SU-DHL-6 (cell line): ENCODE measurements at regions not wholly inside any gene's neighbourhood (a gene's known extent, or its start where the extent isn't known, plus 50 kb on each side); places are given as distances from the start of the nearest gene placed in this dataset.

Experiments
- H2AFZ ChIP-seq: fragments of 200-600 bp; sonication (generic); 2 replicates; pipeline ENCODE4 v1.6.1; 2014; ENCODE audit warnings: low read depth, mild to moderate bottlenecking, moderate library complexity, mixed read lengths, antibody characterized with exemption, low read length; ENCODE audit not compliant: severe bottlenecking
- H3F3A ChIP-seq: fragments of 200-600 bp; shearing (Covaris generic); 2 replicates; pipeline ENCODE4 v1.6.0; 2016; ENCODE audit warnings: antibody characterized with exemption, mild to moderate bottlenecking; ENCODE audit not compliant: insufficient read depth
- H3K27ac ChIP-seq: fragments of 200-600 bp; sonication (generic); 2 replicates; pipeline ENCODE4 v1.5.1; 2016; ENCODE audit warnings: low read depth, mild to moderate bottlenecking, low read length, moderate library complexity, mixed read lengths
- H3K27me3 ChIP-seq: fragments of 200-600 bp; sonication (generic), shearing (Covaris generic); 2 replicates; pipeline ENCODE4 v1.6.0; 2014; ENCODE audit warnings: mild to moderate bottlenecking, low read length
- H3K36me3 ChIP-seq: fragments of 200-600 bp; sonication (generic); 2 replicates; pipeline ENCODE4 v1.6.1; 2014; ENCODE audit warnings: mild to moderate bottlenecking, low read length, mixed read lengths
- H3K4me2 ChIP-seq: fragments of 300-600, 200-600 bp; shearing (Covaris generic), sonication (generic); 2 replicates; pipeline ENCODE4 v1.6.0; 2014; ENCODE audit warnings: low read length, low read depth, mild to moderate bottlenecking; ENCODE audit not compliant: poor library complexity, severe bottlenecking
- H3K4me3 ChIP-seq: fragments of 200-600 bp; sonication (generic); 2 replicates; pipeline ENCODE4 v1.5.1; 2014; ENCODE audit warnings: antibody characterized with exemption, low read length, mild to moderate bottlenecking, mixed read lengths; ENCODE audit not compliant: insufficient read depth, poor library complexity, severe bottlenecking
- H3K79me2 ChIP-seq: fragments of 200-600 bp; sonication (generic); 2 replicates; pipeline ENCODE4 v1.6.1; 2014; ENCODE audit warnings: mild to moderate bottlenecking, low read length, moderate library complexity; ENCODE audit not compliant: insufficient read depth
- H3K9ac ChIP-seq: fragments of 200-600 bp; sonication (generic); 2 replicates; pipeline ENCODE4 v1.7.0; 2014; ENCODE audit warnings: mild to moderate bottlenecking, low read length
- H3K9me2 ChIP-seq: fragments of 200-600 bp; sonication (generic); replicated peaks from 2 replicates; pipeline ENCODE4 v1.6.1; 2014; ENCODE audit warnings: low read length; ENCODE audit not compliant: insufficient read depth
- H3K9me3 ChIP-seq: fragments of 200-600 bp; sonication (generic); 2 replicates; pipeline ENCODE4 v1.6.1; 2014; ENCODE audit warnings: low read length, mixed read lengths; ENCODE audit not compliant: insufficient read depth
- H4K20me1 ChIP-seq: fragments of 200-600 bp; sonication (generic); 2 replicates; pipeline ENCODE4 v1.6.1; 2014; ENCODE audit warnings: low read depth, mild to moderate bottlenecking, antibody characterized with exemption, low read length, moderate library complexity, mixed read lengths
- EZH2phosphoT487 ChIP-seq: fragments of 200-600 bp; sonication (generic), shearing (Covaris generic); conservative IDR thresholded peaks from 2 replicates; pipeline ENCODE4 v1.6.1; 2018; ENCODE audit warnings: mild to moderate bottlenecking, antibody characterized with exemption, low read length, moderate library complexity, mixed read lengths
- TF ChIP-seq, protein P1 (sequence below): fragments of 200-600 bp; sonication (generic); IDR thresholded peaks from one replicate; pipeline ENCODE4 v1.5.1; 2017; ENCODE audit warnings: antibody characterized with exemption, mild to moderate bottlenecking, low read length, moderate library complexity; ENCODE audit not compliant: insufficient read depth, poor library complexity, severe bottlenecking

DNA sequence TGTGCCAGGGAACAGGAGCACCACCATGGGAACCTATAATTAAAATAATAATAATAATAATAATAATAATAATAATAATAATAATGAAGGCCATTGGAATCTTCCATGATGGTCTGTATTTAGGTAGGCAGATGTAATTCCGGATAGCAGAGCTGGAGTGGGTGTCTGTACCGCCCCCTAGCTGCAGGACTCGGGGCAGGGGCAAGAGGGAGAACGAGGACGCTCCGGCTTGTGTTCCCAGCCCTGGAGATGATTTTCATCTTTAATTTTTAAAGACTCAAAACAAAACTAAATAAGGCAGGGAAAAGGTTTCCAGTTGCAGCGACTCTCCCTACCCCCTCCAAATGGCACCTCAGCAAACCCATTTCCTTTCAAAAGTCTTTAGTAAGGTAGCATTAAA, 501.1 kb downstream of the VRK1 start:
- Histone ChIP-seq H3K27ac (no peak overlapping the region), H3K9me2 (no peaks in the 10 kb centered on the region), H3K79me2 (no peaks in the 10 kb centered on the region), H3K9me3 (no peaks in the 10 kb centered on the region), H3K4me2 (no peak overlapping the region), H2AFZ (no peak overlapping the region), H3K9ac (no peak overlapping the region), H3K4me3 (no peak overlapping the region), H3K27me3 (no peaks in the 10 kb centered on the region), H4K20me1 (no peaks in the 10 kb centered on the region), H3F3A (no peaks in the 10 kb centered on the region), H3K36me3 (no peaks in the 10 kb centered on the region)
- TF ChIP-seq EZH2phosphoT487 = no peak
- TF ChIP-seq, protein P1, sequence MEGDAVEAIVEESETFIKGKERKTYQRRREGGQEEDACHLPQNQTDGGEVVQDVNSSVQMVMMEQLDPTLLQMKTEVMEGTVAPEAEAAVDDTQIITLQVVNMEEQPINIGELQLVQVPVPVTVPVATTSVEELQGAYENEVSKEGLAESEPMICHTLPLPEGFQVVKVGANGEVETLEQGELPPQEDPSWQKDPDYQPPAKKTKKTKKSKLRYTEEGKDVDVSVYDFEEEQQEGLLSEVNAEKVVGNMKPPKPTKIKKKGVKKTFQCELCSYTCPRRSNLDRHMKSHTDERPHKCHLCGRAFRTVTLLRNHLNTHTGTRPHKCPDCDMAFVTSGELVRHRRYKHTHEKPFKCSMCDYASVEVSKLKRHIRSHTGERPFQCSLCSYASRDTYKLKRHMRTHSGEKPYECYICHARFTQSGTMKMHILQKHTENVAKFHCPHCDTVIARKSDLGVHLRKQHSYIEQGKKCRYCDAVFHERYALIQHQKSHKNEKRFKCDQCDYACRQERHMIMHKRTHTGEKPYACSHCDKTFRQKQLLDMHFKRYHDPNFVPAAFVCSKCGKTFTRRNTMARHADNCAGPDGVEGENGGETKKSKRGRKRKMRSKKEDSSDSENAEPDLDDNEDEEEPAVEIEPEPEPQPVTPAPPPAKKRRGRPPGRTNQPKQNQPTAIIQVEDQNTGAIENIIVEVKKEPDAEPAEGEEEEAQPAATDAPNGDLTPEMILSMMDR = no peak

DNA sequence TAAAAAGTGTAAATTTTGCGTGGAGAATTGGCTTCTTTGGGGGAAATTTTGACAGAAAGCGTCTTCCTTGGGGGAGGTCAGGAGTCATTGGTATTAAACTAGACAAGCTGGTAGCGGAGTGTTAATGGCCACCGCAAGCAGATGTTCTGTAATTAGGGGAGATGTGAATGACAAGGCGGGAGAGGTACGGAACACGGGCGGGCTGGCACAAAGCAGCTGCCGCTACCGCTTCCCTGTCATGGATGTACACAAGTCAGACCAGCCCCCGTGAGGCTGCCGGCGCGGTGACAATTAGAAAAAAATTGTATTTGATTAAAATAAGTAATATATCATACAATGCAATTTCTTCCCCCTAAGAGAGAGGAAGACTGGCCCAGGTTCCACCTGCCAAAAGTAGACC, 501.6 kb downstream of the VRK1 start:
- H3K4me3 ChIP-seq = no peak overlapping the region
- no peaks in the 10 kb centered on the region for H3K27me3 ChIP-seq
- no peaks in the 10 kb centered on the region for H4K20me1 ChIP-seq
- H3K9me2 ChIP-seq = no peaks in the 10 kb centered on the region
- H3F3A ChIP-seq = no peaks in the 10 kb centered on the region
- TF ChIP-seq, protein P1 = no peak
- no peak for TF ChIP-seq EZH2phosphoT487
- H3K4me2 ChIP-seq = no peak overlapping the region
- H3K27ac ChIP-seq = no peak overlapping the region
- H3K9ac ChIP-seq = no peak overlapping the region
- H2AFZ ChIP-seq = no peak overlapping the region
- no peaks in the 10 kb centered on the region for H3K9me3 ChIP-seq
- no peaks in the 10 kb centered on the region for H3K79me2 ChIP-seq
- no peaks in the 10 kb centered on the region for H3K36me3 ChIP-seq

DNA sequence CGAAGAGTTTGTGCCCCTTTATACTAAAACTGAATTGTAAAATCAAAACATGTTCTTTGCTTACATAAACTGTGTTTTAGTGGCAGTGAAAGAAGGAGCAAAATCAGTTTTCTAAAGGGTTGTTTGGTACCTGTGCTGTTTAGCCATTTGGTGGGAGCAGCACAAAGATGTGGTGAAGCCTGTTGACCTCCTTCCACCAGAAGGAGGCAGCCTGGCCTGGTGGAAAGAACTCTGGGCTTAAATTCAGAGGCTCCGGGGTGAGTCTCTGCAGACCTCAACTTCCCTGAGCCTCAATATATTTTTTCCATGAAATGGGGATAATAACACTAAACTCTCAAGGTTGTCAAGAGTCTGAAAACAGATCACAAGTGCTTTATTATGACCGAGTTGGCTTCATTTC, 502.5 kb downstream of the VRK1 start:
- H3K4me2 ChIP-seq = no peak overlapping the region
- no peaks in the 10 kb centered on the region for H3K27me3 ChIP-seq
- no peak overlapping the region for H3K9ac ChIP-seq
- no peak overlapping the region for H3K27ac ChIP-seq
- H3K79me2 ChIP-seq = no peaks in the 10 kb centered on the region
- TF ChIP-seq, protein P1 = no peak
- TF ChIP-seq EZH2phosphoT487 = no peak
- H3K36me3 ChIP-seq = no peaks in the 10 kb centered on the region
- H3F3A ChIP-seq = no peaks in the 10 kb centered on the region
- no peak overlapping the region for H2AFZ ChIP-seq
- no peak overlapping the region for H3K4me3 ChIP-seq
- no peaks in the 10 kb centered on the region for H4K20me1 ChIP-seq
- no peaks in the 10 kb centered on the region for H3K9me3 ChIP-seq
- H3K9me2 ChIP-seq = no peaks in the 10 kb centered on the region
